BJ (cell line): ENCODE measurements at regions not wholly inside any gene's neighbourhood (a gene's known extent, or its start where the extent isn't known, plus 50 kb on each side); places are given as distances from the start of the nearest gene placed in this dataset.

Experiments
- CTCF ChIA-PET: fragments of 350-600 bp; formaldehyde crosslinking; extraction: SDS; loops from one replicate; lab custom pipeline; 2021; ENCODE audit warnings: antibody characterized with exemption, inconsistent platforms; lab: Yijun Ruan, JAX
- POLR2A ChIA-PET: fragments of 300-600 bp; sonication (Branson Sonifier 250); formaldehyde crosslinking; extraction: SDS; loops from one replicate; lab custom pipeline; 2021; ENCODE audit warnings: antibody characterized with exemption; lab: Charles Lee
- DNase-seq: peaks from one replicate; pipeline ENCODE4 v3.0.0-alpha.2; 2011; ENCODE audit warnings: low read depth
- H3K27me3 ChIP-seq: 2 replicates; pipeline ENCODE4 v1.6.0; 2011; ENCODE audit warnings: low read length; ENCODE audit not compliant: control insufficient read depth, insufficient read depth
- H3K36me3 ChIP-seq: 2 replicates; pipeline ENCODE4 v1.5.1; 2011; ENCODE audit warnings: low read length; ENCODE audit not compliant: control insufficient read depth, insufficient read depth
- H3K4me3 ChIP-seq: 2 replicates; pipeline ENCODE4 v1.5.1; 2011; ENCODE audit warnings: low read depth, mild to moderate bottlenecking, control low read depth, low read length
- TF ChIP-seq, protein P1 (sequence below): IDR thresholded peaks from 2 replicates; pipeline ENCODE4 v1.5.1; 2011; ENCODE audit warnings: low read depth, mild to moderate bottlenecking, control low read depth, inconsistent platforms, low read length, moderate library complexity; ENCODE audit not compliant: insufficient read depth

DNA sequence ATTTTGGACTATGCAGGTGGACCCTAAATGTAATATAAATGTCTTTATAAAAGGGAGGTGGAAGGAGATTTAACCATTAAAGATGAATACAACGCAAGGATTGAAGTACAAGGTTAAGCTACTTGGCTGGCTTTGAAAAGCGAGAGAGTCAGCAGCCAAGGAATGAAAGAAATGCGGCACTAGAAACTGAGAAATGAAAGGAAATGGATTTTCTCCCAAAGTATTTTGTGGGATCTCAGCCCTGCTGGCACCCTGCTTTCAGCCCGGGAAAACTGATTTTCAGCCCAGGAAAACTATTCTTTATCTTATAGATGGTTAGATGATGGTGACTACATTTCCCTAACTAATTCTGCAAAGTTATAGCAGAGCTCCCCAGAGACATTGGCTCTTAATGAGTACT is 1349.6 kb upstream of the C9orf72 start:
- TF ChIP-seq, protein P1, sequence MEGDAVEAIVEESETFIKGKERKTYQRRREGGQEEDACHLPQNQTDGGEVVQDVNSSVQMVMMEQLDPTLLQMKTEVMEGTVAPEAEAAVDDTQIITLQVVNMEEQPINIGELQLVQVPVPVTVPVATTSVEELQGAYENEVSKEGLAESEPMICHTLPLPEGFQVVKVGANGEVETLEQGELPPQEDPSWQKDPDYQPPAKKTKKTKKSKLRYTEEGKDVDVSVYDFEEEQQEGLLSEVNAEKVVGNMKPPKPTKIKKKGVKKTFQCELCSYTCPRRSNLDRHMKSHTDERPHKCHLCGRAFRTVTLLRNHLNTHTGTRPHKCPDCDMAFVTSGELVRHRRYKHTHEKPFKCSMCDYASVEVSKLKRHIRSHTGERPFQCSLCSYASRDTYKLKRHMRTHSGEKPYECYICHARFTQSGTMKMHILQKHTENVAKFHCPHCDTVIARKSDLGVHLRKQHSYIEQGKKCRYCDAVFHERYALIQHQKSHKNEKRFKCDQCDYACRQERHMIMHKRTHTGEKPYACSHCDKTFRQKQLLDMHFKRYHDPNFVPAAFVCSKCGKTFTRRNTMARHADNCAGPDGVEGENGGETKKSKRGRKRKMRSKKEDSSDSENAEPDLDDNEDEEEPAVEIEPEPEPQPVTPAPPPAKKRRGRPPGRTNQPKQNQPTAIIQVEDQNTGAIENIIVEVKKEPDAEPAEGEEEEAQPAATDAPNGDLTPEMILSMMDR: no peak
- CTCF ChIA-PET: no interaction called here

DNA sequence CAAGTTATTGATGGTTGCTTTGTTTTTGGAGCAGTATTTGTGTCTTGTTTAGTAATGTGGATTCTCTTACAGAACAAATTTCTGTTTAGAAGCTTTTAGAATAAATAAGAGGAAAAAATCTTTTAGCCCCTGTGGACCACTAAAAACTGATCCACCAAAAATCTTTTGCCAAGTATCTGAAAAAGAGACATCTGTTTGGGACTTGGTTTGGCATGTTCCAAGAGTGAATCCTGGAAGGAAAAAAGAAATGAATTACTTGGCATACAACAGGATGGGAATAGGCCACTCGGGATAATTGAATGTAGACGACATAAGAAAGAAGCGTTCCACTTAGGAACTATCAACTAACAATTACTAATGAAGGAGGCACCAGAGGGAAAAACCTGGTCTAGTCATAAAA is 1350.1 kb upstream of the C9orf72 start:
- ChIA-PET POLR2A (no interaction called here), CTCF (no interaction called here)
- no peak for DNase-seq
- no peak overlapping the region for H3K4me3 ChIP-seq
- TF ChIP-seq, protein P1: no peak
- H3K36me3 ChIP-seq: no peaks in the 10 kb centered on the region
- H3K27me3 ChIP-seq: no peaks in the 10 kb centered on the region

More for the DNA sequence above, 1349.6 kb upstream of the C9orf72 start:
- H3K36me3 ChIP-seq: no peaks in the 10 kb centered on the region
- POLR2A ChIA-PET: no interaction called here
- no peaks in the 10 kb centered on the region for H3K27me3 ChIP-seq
- DNase-seq: no peak
- H3K4me3 ChIP-seq: no peak overlapping the region

DNA sequence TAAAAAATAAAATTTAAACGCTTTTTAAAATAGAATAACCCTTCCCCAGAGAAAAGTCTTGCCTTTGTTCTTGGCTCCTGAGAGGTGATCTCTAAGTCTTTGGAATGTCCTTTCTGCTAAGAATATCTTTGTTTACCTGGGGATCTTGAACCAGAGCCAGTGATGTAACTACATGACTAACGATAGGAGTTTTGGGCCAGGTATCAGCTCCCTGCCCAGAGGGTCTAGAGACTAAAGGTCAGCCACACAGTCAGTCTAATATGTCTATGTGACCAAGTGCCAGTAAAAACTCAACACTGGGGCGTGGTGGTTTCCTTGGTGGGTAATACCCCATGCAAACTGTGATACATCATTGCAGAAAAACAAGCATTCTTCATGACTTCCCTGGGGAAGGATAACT is 1351.9 kb upstream of the C9orf72 start:
- Histone ChIP-seq H3K36me3 (no peaks in the 10 kb centered on the region), H3K4me3 (no peak overlapping the region), H3K27me3 (no peaks in the 10 kb centered on the region)
- TF ChIP-seq, protein P1: no peak
- ChIA-PET CTCF (no interaction called here), POLR2A (no interaction called here)
- DNase-seq: no peak

DNA sequence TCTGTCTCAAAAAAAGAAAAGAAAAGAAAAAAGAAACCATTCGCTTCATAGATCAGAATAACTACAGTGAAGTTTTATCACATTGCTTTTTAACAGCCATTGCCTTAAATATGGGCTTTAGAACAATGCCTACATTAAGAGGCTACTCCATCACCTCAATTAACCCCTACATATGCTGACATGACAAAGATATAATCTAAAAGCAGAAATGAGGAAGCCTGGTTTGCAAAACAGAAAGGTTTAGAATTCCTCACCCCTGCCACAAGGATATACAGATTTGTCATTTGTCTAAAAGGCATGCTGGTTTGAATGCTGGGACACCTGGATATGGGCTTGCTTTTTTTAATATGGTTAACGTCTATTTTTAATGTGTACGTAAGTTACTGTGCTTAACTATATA is 1353.0 kb upstream of the C9orf72 start:
- CTCF ChIA-PET: no interaction called here
- H3K27me3 ChIP-seq: no peaks in the 10 kb centered on the region
- TF ChIP-seq, protein P1: no peak
- no peaks in the 10 kb centered on the region for H3K36me3 ChIP-seq
- no peak for DNase-seq
- POLR2A ChIA-PET: no interaction called here
- no peak overlapping the region for H3K4me3 ChIP-seq

DNA sequence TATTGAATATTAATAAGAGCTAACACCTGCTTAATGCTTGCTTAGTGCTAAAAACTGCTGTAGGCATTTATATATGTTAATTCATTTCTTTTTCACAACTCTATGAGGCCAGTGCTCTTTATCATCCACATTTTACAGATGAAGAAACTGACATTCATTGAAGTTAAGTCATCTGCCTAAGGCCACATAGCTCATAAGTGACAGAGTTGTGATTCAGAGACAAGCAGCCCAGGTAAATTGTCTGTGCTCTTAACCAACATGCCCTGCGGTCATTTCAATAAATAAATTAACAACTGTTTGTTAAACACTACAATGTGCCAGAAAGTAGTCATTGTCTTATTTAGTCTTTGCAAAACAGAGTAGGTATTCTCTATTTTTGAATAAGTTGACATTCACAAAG is 1354.4 kb upstream of the C9orf72 start:
- no peak for DNase-seq
- CTCF ChIA-PET: no interaction called here
- H3K4me3 ChIP-seq: no peak overlapping the region
- POLR2A ChIA-PET: no interaction called here
- no peaks in the 10 kb centered on the region for H3K36me3 ChIP-seq
- TF ChIP-seq, protein P1: no peak
- no peaks in the 10 kb centered on the region for H3K27me3 ChIP-seq
